Stimulated activated CD8-positive, alpha-beta memory T cell treated with anti-CD3 and anti-CD28 coated beads, Interleukin-2, amount 100 ng/mL, for 48 hours (primary cell): ENCODE measurements at regions not wholly inside any gene's neighbourhood (a gene's known extent, or its start where the extent isn't known, plus 50 kb on each side); places are given as distances from the start of the nearest gene placed in this dataset.
"Not testable (repeated sequence)": the region's sequence is repeated elsewhere in the genome, so short reads cannot be mapped to it uniquely, and the experiment has no call there.

Experiments used
- DNase-seq, 2 donors: peaks; one replicate each; pipeline ENCODE4 v3.0.0-alpha.2; 2020; ENCODE audit warnings: low read depth in 2 of 2

DNA sequence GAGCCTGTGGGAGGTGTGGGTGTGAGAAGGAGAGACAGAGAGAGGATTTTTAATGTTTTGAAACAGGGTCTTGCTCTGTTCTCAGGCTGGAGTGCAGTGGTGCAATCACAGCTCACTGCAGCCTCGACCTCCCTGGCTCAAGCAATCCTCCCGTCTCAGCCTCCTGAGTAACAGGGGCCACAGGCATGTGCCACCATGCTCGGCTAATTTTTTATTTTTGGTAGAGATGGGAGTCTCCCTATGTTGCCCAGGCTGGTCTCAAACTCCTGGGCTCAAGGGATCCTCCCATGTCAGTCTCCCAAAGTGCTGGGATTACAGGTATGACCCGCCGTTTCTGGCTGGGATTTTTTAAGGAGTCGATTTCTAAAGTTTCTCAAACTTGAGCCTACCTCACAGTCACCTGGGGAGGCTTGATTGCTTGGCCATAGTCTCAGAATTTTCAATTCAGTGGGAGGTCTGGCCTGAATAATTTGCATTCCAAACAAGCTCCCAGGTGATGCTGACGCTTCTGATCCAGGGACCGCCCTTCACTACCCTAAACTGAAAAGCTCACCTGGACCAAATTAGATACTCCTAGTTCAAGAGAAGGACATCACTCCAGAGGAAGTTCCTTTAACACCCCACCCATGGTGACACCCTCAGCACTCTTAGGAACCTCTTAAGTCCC is 70.8 kb upstream of the SLC1A4 start:
- no peak for DNase-seq

- DNase-seq = no peak
Measured at GRCh38 chr2:64919261-64919660, 69.9 kb upstream of the SLC1A4 start.

DNA sequence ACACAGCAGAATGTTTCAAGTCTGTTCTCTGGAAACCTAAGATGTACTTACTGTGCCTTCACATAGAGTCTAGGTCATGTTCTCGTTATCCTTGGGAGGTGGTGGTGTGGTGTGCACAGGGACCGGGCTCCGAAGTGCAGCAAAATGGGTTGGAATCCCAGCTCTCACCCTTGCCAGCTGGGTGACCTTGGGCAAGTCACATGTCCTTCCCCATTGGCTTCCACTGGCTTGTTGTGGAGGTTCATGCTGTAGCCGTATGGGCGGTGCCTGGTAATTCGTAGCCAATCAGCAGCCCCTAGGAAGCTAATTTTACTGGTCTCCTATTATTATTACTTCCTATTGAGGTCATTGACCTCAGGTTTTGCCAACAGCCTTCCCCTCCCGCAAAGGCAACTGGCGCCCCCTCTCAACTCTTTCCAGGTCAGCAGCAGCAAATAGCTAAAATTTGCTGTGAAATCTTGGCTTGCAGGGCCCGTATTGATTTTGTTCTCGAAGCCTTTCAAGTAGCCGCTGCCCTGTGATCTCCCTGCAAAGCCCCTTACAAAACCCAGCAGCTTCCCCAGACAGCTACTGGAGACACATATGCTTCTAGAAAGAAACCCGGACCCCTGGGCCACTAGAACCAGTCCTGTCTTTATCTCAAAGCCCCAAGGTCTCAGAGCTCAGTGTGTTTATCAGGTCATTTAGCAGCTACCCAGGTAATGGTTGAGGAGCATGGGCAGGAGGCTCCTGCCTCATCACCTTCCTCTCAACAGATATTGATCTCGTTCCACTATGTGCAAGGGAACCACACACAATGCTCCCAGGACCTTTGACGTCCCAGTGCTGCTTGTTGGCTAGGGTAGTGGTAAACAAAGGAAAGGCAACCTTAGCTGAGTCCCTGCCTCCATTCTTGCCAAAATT is 66.5 kb upstream of the SLC1A4 start:
- no peak for DNase-seq

DNA sequence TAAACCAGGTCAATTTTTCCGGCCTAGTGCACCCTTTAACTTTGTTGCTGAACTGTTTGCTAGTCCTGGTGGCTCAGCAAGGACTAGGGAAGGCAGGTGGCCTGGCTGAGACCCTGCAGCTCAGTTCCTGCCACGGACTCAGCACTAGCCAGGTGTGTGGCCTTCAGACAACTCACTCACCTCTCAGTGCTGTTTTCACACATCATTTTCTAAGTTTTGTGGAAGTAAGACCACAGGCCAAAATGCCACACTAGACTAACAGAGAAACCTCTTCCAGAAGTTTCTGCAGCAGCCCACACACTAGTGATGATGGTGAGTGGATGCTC is 65.9 kb upstream of the SLC1A4 start:
- no peak for DNase-seq

DNA sequence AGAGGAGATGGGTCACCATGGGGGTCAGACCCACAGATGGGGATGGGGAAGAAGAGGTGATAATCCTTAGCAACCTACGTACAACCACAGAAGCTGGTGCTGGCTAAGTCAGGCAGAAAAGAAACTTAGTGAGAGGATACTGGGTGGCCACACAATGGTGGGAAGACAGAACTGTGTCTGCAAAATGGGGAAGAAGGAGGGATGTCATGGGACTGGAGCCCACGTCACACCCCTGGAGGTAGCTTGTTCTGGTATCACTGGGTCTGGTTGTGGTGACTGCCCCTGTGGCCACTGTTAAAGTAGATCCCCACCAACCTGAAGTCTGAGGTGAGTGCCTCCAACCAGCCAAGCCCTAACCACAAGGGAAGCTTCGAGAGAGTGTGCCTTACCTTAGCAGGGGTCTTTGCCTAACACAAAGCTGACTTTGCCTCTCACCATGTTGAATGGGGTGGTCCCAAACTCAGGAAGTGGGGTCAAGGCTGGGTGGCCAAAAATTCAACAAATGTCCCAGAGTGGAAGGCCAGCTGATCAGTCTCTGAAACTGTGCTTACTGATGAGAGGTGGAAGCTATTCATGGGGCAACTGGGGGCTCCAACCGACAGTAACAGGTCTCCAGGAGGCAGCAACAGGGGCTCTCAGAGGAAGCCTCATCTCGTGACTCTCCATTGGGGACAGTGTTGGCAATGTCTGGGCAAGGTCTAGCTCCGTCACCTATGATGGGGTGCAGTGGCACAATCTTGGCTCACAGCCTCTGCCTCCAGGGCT is 64.8 kb upstream of the SLC1A4 start:
- DNase-seq = no peak

GRCh38 chr2:64925930-64926722 is 63.1 kb upstream of the SLC1A4 start:
- DNase-seq = not testable (repeated sequence)

GRCh38 chr2:64928813-64929212 is 60.4 kb upstream of the SLC1A4 start:
- no peak for DNase-seq

DNA sequence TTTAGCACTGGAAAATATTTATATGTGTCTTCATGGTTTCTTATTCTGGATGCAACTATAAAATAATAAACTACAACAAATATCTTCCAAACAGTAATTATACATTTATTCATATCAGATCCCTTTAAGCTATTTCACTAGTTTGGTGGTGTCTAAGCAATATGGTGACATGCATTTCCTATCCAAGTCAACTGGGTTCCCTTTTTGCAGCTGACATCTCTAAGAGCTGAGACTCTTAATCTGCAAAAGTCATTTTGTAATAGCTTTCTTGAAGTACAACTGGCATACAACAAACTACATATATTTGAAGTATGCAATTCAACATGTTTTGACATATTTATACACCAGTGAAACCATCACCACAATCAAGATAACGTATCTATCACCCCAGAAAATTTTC is 59.9 kb upstream of the SLC1A4 start:
- no peak for DNase-seq

GRCh38 chr2:64930258-64930671 is 58.9 kb upstream of the SLC1A4 start:
- no peak for DNase-seq

GRCh38 chr2:64931246-64932115 is 57.7 kb upstream of the SLC1A4 start:
- no peak for DNase-seq

DNA sequence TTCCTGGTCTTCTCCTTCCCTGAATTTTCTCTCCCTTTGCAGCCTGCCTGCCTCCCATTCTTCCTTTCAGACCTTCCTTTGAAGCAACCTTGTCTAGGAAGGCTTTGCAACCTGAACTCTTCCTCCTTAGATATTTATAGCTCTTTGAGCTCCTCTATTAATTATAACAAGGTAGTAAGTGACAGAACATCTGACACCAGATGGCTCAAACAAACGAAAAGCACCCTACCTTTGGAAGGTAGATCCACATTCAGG is 57.2 kb upstream of the SLC1A4 start:
- no peak for DNase-seq

DNA sequence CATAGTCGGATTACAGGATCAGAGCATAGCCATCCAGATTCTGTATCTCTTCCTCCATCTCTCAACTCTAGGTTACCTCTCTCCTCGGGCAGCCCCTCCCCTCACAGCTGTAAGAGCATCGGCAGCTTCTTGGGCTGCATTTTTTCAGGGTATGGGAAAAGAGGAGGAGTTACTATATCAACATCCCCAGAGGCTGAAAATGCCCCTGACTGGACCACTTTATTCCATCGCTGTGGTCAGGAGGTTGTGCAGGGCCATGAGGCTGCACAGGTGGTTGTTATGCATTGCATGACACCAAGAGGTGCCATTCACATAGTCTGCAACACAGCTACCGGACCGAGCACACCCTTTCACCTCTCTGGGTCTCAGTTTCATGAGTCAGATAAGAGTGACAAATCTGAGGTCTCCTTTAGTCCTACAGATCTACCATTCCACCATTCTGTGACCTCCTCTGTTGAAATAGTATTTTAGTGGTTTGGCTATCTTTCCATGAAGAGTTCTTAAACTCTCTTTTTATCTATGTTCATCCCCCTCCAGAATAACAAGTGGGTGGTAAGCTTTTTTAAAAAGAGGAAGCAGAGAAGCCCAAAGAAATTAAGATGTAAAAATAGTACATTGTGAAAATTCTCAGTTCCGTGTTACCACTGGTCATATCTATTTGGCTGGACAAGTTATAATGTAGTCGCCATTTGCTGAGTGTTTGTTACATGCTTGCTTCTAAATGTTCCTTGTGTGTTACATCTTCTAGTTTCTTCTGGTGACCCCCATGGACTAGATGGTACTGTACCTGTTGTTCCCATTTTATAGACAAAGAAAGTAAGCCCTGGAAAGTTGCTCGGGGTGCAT is 56.6 kb upstream of the SLC1A4 start:
- DNase-seq = no peak

- no peak for DNase-seq
Measured at GRCh38 chr2:64934530-64934929, 54.7 kb upstream of the SLC1A4 start.

DNA sequence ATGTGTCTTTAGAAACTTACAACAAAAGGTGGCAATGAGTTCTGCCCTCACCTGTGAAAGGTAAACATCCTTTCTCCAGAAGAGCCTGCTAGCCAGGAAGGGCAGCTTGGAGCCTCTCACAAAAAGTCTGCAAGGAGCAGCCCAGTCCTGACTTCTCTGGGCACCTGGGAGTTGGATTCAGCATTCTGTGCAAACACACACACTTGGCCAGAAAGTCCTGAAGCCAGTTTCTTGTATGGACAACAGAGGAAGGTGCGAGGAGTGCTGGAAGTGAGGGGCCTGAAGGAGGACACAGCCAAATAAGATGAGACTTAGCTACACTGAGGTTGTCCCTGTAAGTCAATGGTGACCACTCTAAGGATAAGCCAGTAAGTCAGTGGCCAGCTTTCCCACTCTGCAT is 52.4 kb upstream of the SLC1A4 start:
- no peak for DNase-seq

DNA sequence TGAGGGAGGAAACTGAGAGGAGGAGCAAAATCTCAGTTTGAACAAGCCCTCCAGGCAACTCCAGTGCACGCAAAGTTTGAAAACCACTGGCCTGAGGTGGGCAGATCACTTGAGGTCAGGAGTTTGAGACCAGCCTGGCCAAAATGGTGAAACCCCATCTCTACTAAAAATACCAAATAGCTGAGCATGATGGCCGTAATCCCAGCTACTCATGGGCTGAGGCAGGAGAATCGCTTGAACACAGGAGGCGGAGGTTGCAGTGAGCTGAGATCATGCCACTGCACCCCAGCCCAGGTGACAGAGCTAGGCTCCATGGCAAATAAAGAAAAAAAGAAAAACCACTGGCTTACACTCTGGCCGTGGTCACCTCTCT is 51.9 kb upstream of the SLC1A4 start:
- DNase-seq = not testable (repeated sequence)

GRCh38 chr2:64937687-64938491 is 51.3 kb upstream of the SLC1A4 start:
- DNase-seq = no peak

- no peak for DNase-seq
Measured at GRCh38 chr2:64938607-64939285, 50.5 kb upstream of the SLC1A4 start.

DNA sequence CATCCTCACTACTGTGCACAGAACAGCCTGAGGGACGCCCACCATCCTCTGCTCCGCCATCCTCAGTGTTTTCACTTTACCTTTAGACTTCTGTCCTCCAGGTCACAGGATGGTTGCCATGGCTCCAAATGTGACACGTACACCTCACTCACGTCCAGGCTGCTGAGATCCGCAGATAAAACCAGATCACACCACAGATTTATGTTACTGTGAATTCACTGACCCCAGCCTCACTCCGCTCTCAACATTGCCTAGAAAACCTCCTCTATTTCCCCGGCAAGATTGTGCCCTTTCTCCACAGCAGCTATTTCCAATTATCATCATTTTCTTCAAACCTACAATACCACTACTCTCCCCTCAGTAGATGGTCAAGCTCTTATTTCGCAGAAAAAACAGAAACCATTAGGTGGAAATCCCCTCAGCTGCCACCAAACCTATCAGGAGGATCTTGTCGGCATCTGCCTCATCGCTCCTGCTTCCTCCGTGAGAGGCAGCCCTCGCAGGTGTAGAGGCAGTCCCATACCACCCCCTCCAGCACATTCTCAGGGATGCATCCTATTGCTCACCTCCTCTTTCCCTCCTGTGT is 49.8 kb upstream of the SLC1A4 start:
- no peak for DNase-seq
